ENCODE measurements at regions not wholly inside any gene's neighbourhood (a gene's known extent, or its start where the extent isn't known, plus 50 kb on each side); places are given as distances from the start of the nearest gene placed in this dataset.

- in situ Hi-C loops (cut with MboI; ENCODE audit: low pct_unique_long_range_greater_than_20kb, low sequenced_read_pairs, unreplicated experiment): loop anchor here (10.0 kb wide), 1 partner anchor 225 kb away; no protein-coding TSS in a partner anchor
- no peak for TF ChIP-seq CTCF (IDR thresholded peaks at IDR 0.05; ENCODE audit: extremely low read depth, insufficient read depth, missing control alignments)
Measured at GRCh38 chr11:113529606-113530005, 54.4 kb upstream of the DRD2 start.

GRCh38 chr11:113528982-113529381 is 53.8 kb upstream of the DRD2 start:
- no peak for DNase-seq (ENCODE audit: low spot score)
- no peak for TF ChIP-seq CTCF (IDR thresholded peaks at IDR 0.05; ENCODE audit: extremely low read depth, insufficient read depth, missing control alignments)
- in situ Hi-C loops (cut with MboI; ENCODE audit: low pct_unique_long_range_greater_than_20kb, low sequenced_read_pairs, unreplicated experiment): no loop called here

More at GRCh38 chr11:113529606-113530005, 54.4 kb upstream of the DRD2 start:
- no peak for DNase-seq (ENCODE audit: low spot score)

GRCh38 chr11:113526521-113526920 is 51.3 kb upstream of the DRD2 start:
- no peak for DNase-seq (ENCODE audit: low spot score)
- no peak for TF ChIP-seq CTCF (IDR thresholded peaks at IDR 0.05; ENCODE audit: extremely low read depth, insufficient read depth, missing control alignments)
- in situ Hi-C loops (cut with MboI; ENCODE audit: low pct_unique_long_range_greater_than_20kb, low sequenced_read_pairs, unreplicated experiment): no loop called here
